Epithelial cell of esophagus (primary cell): ENCODE measurements at regions not wholly inside any gene's neighbourhood (a gene's known extent, or its start where the extent isn't known, plus 50 kb on each side); places are given as distances from the start of the nearest gene placed in this dataset.

Experiments
- DNase-seq: peaks from one replicate; pipeline ENCODE4 v3.0.0; 2010; ENCODE audit warnings: low read depth
- H3K4me3 ChIP-seq: 2 replicates; pipeline ENCODE4 v1.5.1; 2011; ENCODE audit warnings: mild to moderate bottlenecking, low read length, control low read depth
- CTCF ChIP-seq: IDR thresholded peaks from 2 replicates; pipeline ENCODE4 v1.5.1; 2011; ENCODE audit warnings: low read depth, mild to moderate bottlenecking, low read length, control low read depth, inconsistent platforms; ENCODE audit not compliant: insufficient read depth; ENCODE audit errors: missing control alignments

GRCh38 chr10:52654201-52654600 is 118.4 kb downstream of the MBL2 start:
- H3K4me3 ChIP-seq = no peak overlapping the region
- DNase-seq = no peak
- no peak for TF ChIP-seq CTCF

- DNase-seq = no peak
- TF ChIP-seq CTCF = no peak
These were observed 114.5 kb downstream of the MBL2 start for GRCh38 chr10:52658112-52658511.

GRCh38 chr10:52659085-52659484 is 113.5 kb downstream of the MBL2 start:
- no peak for DNase-seq
- TF ChIP-seq CTCF = no peak
- H3K4me3 ChIP-seq = no peak overlapping the region

More at GRCh38 chr10:52658112-52658511, 114.5 kb downstream of the MBL2 start:
- no peak overlapping the region for H3K4me3 ChIP-seq

- no peak for DNase-seq
- H3K4me3 ChIP-seq = no peak overlapping the region
- TF ChIP-seq CTCF = no peak
These were observed 110.3 kb downstream of the MBL2 start for GRCh38 chr10:52662256-52662655.

GRCh38 chr10:52663161-52663560 is 109.4 kb downstream of the MBL2 start:
- no peak for TF ChIP-seq CTCF
- H3K4me3 ChIP-seq = no peak overlapping the region
- no peak for DNase-seq

- DNase-seq = no peak
- no peak overlapping the region for H3K4me3 ChIP-seq
- TF ChIP-seq CTCF = no peak
These were observed 108.0 kb downstream of the MBL2 start for GRCh38 chr10:52664629-52665028.

- TF ChIP-seq CTCF = no peak
- no peak overlapping the region for H3K4me3 ChIP-seq
- no peak for DNase-seq
These were observed 106.8 kb downstream of the MBL2 start for GRCh38 chr10:52665821-52666220.
